Right lobe of liver (tissue), 4 donors: ENCODE measurements at regions not wholly inside any gene's neighbourhood (a gene's known extent, or its start where the extent isn't known, plus 50 kb on each side); places are given as distances from the start of the nearest gene placed in this dataset.

ENCODE experiments used
- POLR2A ChIP-seq: fragments of 450-650 bp; IDR thresholded peaks from one replicate; pipeline ENCODE4 v1.6.1; 2017; ENCODE audit warnings: antibody characterized with exemption, mild to moderate bottlenecking
- TF ChIP-seq, protein P1 (sequence below), 4 donors: fragments of 200-600 bp in 3 of 4; fragments of 450-650 bp in 1 of 4; IDR thresholded peaks; one replicate each; pipeline versions ENCODE4 v1.5.1 to v1.8.0; 2016 to 2022; ENCODE audit warnings: antibody characterized with exemption in 4 of 4, mild to moderate bottlenecking in 2 of 4
- donor health status: DM: no; HTN: no; CAD: no.
- donor health status: DM: no; HTN: no; CAD: no.
- donor health status: DM: no; HTN: yes; CAD: no.

DNA sequence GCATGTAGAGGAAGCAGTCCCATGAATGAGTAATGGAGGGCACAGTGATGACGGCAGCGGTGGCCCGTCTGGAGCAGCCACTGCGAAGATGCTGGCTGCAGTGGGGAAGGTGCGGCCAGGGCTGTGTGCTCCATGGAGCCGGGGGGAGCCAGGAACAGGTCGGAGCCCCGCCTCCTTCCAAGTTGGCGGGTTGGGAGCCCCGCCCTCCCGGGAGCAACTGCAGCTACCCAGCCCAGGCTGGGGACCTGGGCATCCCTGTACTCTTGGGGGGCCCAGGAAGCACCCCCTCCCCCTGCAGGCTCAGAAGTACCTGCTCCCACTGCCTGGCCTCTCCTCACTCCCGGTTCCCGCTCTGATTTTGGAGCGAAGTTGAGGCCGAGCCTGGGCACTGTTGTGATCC lies 175.1 kb upstream of the ADCY1 start:
- TF ChIP-seq POLR2A, result no peak
- TF ChIP-seq, protein P1, sequence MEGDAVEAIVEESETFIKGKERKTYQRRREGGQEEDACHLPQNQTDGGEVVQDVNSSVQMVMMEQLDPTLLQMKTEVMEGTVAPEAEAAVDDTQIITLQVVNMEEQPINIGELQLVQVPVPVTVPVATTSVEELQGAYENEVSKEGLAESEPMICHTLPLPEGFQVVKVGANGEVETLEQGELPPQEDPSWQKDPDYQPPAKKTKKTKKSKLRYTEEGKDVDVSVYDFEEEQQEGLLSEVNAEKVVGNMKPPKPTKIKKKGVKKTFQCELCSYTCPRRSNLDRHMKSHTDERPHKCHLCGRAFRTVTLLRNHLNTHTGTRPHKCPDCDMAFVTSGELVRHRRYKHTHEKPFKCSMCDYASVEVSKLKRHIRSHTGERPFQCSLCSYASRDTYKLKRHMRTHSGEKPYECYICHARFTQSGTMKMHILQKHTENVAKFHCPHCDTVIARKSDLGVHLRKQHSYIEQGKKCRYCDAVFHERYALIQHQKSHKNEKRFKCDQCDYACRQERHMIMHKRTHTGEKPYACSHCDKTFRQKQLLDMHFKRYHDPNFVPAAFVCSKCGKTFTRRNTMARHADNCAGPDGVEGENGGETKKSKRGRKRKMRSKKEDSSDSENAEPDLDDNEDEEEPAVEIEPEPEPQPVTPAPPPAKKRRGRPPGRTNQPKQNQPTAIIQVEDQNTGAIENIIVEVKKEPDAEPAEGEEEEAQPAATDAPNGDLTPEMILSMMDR (IDR thresholded peaks at IDR 0.05), result no peak
